HG02840 (cell line): ENCODE measurements at regions not wholly inside any gene's neighbourhood (a gene's known extent, or its start where the extent isn't known, plus 50 kb on each side); places are given as distances from the start of the nearest gene placed in this dataset.

ENCODE experiments used
- ATAC-seq: cut with Tn5 transposase; IDR thresholded peaks from one replicate; pipeline ENCODE4 v1.9.1; 2021; ENCODE audit warnings: mild to moderate bottlenecking, moderate library complexity, moderate number of reproducible peaks; ENCODE audit not compliant: unreplicated experiment, low FRiP score

- ATAC-seq: no peak
Measured at GRCh38 chr7:40921589-40922315, 781.1 kb downstream of the INHBA start.

GRCh38 chr7:40918701-40919271 is 784.0 kb downstream of the SUGCT start:
- ATAC-seq: no peak

- ATAC-seq: no peak
Measured at GRCh38 chr7:40916813-40917212, 782.0 kb downstream of the SUGCT start.

- ATAC-seq: no peak
Measured at GRCh38 chr7:40915071-40915470, 780.3 kb downstream of the SUGCT start.
